ENCODE measurements at regions not wholly inside any gene's neighbourhood (a gene's known extent, or its start where the extent isn't known, plus 50 kb on each side); places are given as distances from the start of the nearest gene placed in this dataset.

- no peak overlapping the region for H3K4me3 ChIP-seq (replicated peaks in 1 of 3; ENCODE audit: low read depth in 2 of 3, low read length in 3 of 3)
- 90% methylated on average over 2 of the region's 2 CpGs for WGBS (ENCODE audit: insufficient coverage)
- no peaks in the 10 kb centered on the region for H3K9me3 ChIP-seq (replicated peaks in 1 of 2; ENCODE audit: control insufficient read depth in 1 of 2, insufficient read depth in 1 of 2, low read length in 2 of 2)
- Mint-ChIP-seq H3K27ac (no peak overlapping the region), H3K9me3 (no peaks in the 10 kb centered on the region), H3K36me3 (no peaks in the 10 kb centered on the region), H3K27me3 (ENCODE audit: low read depth in 3 of 3) (peaks cover 1 to 6% (median 3%) of the 10 kb centered on the region in 3 donors), H3K4me1 (peaks cover 4% of the 10 kb centered on the region), H3K4me3 (no peak overlapping the region)
- DNase-seq, result no peak
- no peaks in the 10 kb centered on the region for H3K4me1 ChIP-seq (ENCODE audit: control insufficient read depth in 1 of 2, insufficient read depth in 2 of 2, low read length in 2 of 2)
- no peaks in the 10 kb centered on the region for H3K79me2 ChIP-seq (ENCODE audit: insufficient read depth, low read length)
- H3K27me3 ChIP-seq (ENCODE audit: control insufficient read depth in 2 of 2, insufficient read depth in 2 of 2, low read length in 2 of 2), result no peaks in the 10 kb centered on the region
- intact Hi-C loops (cut with micrococcal nuclease), result no loop called here
- no peaks in the 10 kb centered on the region for H3K36me3 ChIP-seq (replicated peaks in 1 of 2; ENCODE audit: control insufficient read depth in 1 of 2, insufficient read depth in 2 of 2, low read length in 2 of 2)
- no peak overlapping the region for H2AFZ ChIP-seq (ENCODE audit: insufficient read depth, low read depth, low read length, poor library complexity, severe bottlenecking)
- TF ChIP-seq CTCF (IDR thresholded peaks at IDR 0.05), result no peak
- H4K20me1 ChIP-seq (ENCODE audit: insufficient read depth, low read length), result no peaks in the 10 kb centered on the region
- no peak overlapping the region for H3K9ac ChIP-seq (ENCODE audit: insufficient read depth, low read length, poor library complexity, severe bottlenecking)
- no peak overlapping the region for H3K4me2 ChIP-seq (replicated peaks; ENCODE audit: extremely low read depth, low read length, poor library complexity, severe bottlenecking)
- H3K27ac ChIP-seq (ENCODE audit: low read depth in 1 of 2, low read length in 2 of 2), result no peak overlapping the region
Observed at GRCh38 chr12:5257763-5258495, 174.0 kb upstream of the NTF3 start.

- H3K27ac Mint-ChIP-seq, result no peak overlapping the region
- no peak overlapping the region for H3K4me3 Mint-ChIP-seq
- no peak overlapping the region for H3K9ac ChIP-seq (ENCODE audit: insufficient read depth, low read length, poor library complexity, severe bottlenecking)
- peaks cover 4% of the 10 kb centered on the region for H3K4me1 Mint-ChIP-seq
- no peaks in the 10 kb centered on the region for H3K79me2 ChIP-seq (ENCODE audit: insufficient read depth, low read length)
- peaks cover 1 to 6% (median 3%) of the 10 kb centered on the region in 3 donors for H3K27me3 Mint-ChIP-seq (ENCODE audit: low read depth in 3 of 3)
- no peaks in the 10 kb centered on the region for H3K27me3 ChIP-seq (ENCODE audit: control insufficient read depth in 2 of 2, insufficient read depth in 2 of 2, low read length in 2 of 2)
- H3K4me2 ChIP-seq (replicated peaks; ENCODE audit: extremely low read depth, low read length, poor library complexity, severe bottlenecking), result no peak overlapping the region
- 61% methylated on average over 3 of the region's 3 CpGs for WGBS (ENCODE audit: insufficient coverage)
- H3K9me3 ChIP-seq (replicated peaks in 1 of 2; ENCODE audit: control insufficient read depth in 1 of 2, insufficient read depth in 1 of 2, low read length in 2 of 2), result no peaks in the 10 kb centered on the region
- intact Hi-C loops (cut with micrococcal nuclease), result no loop called here
- H4K20me1 ChIP-seq (ENCODE audit: insufficient read depth, low read length), result no peaks in the 10 kb centered on the region
- H3K4me1 ChIP-seq (ENCODE audit: control insufficient read depth in 1 of 2, insufficient read depth in 2 of 2, low read length in 2 of 2), result no peaks in the 10 kb centered on the region
- no peaks in the 10 kb centered on the region for H3K36me3 ChIP-seq (replicated peaks in 1 of 2; ENCODE audit: control insufficient read depth in 1 of 2, insufficient read depth in 2 of 2, low read length in 2 of 2)
- DNase-seq, result no peak
- no peak for TF ChIP-seq CTCF (IDR thresholded peaks at IDR 0.05)
- H3K4me3 ChIP-seq (replicated peaks in 1 of 3; ENCODE audit: low read depth in 2 of 3, low read length in 3 of 3), result no peak overlapping the region
- no peaks in the 10 kb centered on the region for H3K9me3 Mint-ChIP-seq
- H2AFZ ChIP-seq (ENCODE audit: insufficient read depth, low read depth, low read length, poor library complexity, severe bottlenecking), result no peak overlapping the region
- H3K27ac ChIP-seq (ENCODE audit: low read depth in 1 of 2, low read length in 2 of 2), result no peak overlapping the region
- no peaks in the 10 kb centered on the region for H3K36me3 Mint-ChIP-seq
Observed at GRCh38 chr12:5258498-5258897, 173.4 kb upstream of the NTF3 start.
